Activated CD4-positive, alpha-beta T cell treated with anti-CD3 and anti-CD28 coated beads, Interleukin-2, amount 50 U/mL, for 48 hours (primary cell): ENCODE measurements at regions not wholly inside any gene's neighbourhood (a gene's known extent, or its start where the extent isn't known, plus 50 kb on each side); places are given as distances from the start of the nearest gene placed in this dataset.
A peak's percentile ranks its signal among the peaks of the same experiment; 100 is the strongest.

Experiments used
- DNase-seq, 2 experiments: peaks; one replicate each; pipeline ENCODE4 v3.0.0-alpha.2; 2020

GRCh38 chr9:117546894-117547678, 132.2 kb upstream of the ASTN2 start:
- no peak for DNase-seq

GRCh38 chr9:117545846-117546245, 131.0 kb upstream of the ASTN2 start:
- no peak for DNase-seq

GRCh38 chr9:117543089-117543488, 128.2 kb upstream of the ASTN2 start:
- no peak for DNase-seq

- DNase-seq: no peak
These were observed 127.2 kb upstream of the ASTN2 start for GRCh38 chr9:117542021-117542420.

- DNase-seq: no peak
These were observed 126.3 kb upstream of the ASTN2 start for GRCh38 chr9:117541181-117541580.

- no peak for DNase-seq
These were observed 121.1 kb upstream of the ASTN2 start for GRCh38 chr9:117535973-117536372.

GRCh38 chr9:117535434-117535833, 120.6 kb upstream of the ASTN2 start:
- DNase-seq: no peak

- DNase-seq: no peak
These were observed 113.4 kb upstream of the ASTN2 start for GRCh38 chr9:117528225-117528624.

- DNase-seq: no peak
These were observed 111.8 kb upstream of the ASTN2 start for GRCh38 chr9:117526674-117527073.

GRCh38 chr9:117523531-117524153, 108.8 kb upstream of the ASTN2 start:
- DNase-seq: no peak

- no peak for DNase-seq
These were observed 106.4 kb upstream of the ASTN2 start for GRCh38 chr9:117521293-117521692.

GRCh38 chr9:117516676-117517632, 102.1 kb upstream of the ASTN2 start:
- DNase-seq: no peak

- no peak for DNase-seq
These were observed 97.1 kb upstream of the ASTN2 start for GRCh38 chr9:117511852-117512481.

- no peak for DNase-seq
These were observed 81.5 kb upstream of the ASTN2 start for GRCh38 chr9:117496307-117496706.

- DNase-seq: no peak
These were observed 79.7 kb upstream of the ASTN2 start for GRCh38 chr9:117494401-117495090.

- no peak for DNase-seq
These were observed 77.6 kb upstream of the ASTN2 start for GRCh38 chr9:117492476-117492875.

GRCh38 chr9:117491491-117491890, 76.6 kb upstream of the ASTN2 start:
- no peak for DNase-seq

- DNase-seq: no peak
These were observed 75.3 kb upstream of the ASTN2 start for GRCh38 chr9:117490199-117490598.

GRCh38 chr9:117488659-117489058, 73.8 kb upstream of the ASTN2 start:
- DNase-seq: no peak

GRCh38 chr9:117487555-117488175, 72.8 kb upstream of the ASTN2 start:
- DNase-seq: peak; percentile 34 to 41

- DNase-seq: no peak
These were observed 71.6 kb upstream of the ASTN2 start for GRCh38 chr9:117486426-117486825.

GRCh38 chr9:117485176-117485575, 70.3 kb upstream of the ASTN2 start:
- no peak for DNase-seq
